ENCODE measurements at regions not wholly inside any gene's neighbourhood (a gene's known extent, or its start where the extent isn't known, plus 50 kb on each side); places are given as distances from the start of the nearest gene placed in this dataset.

GRCh38 chr2:215627771-215628170 lies 191.9 kb upstream of the FN1 start:
- no peak for DNase-seq (ENCODE audit: low read depth in 2 of 2)

- peak; percentile 41 to 88 for DNase-seq (ENCODE audit: low read depth in 2 of 2)
Measured at GRCh38 chr2:215626812-215627281, 191.0 kb upstream of the FN1 start.

GRCh38 chr2:215626063-215626462 lies 190.2 kb upstream of the FN1 start:
- DNase-seq (ENCODE audit: low read depth in 2 of 2): peak in 1 of 2 donors; percentile 24

GRCh38 chr2:215625207-215625606 lies 189.3 kb upstream of the FN1 start:
- DNase-seq (ENCODE audit: low read depth in 2 of 2): no peak

- no peak for DNase-seq (ENCODE audit: low read depth in 2 of 2)
Measured at GRCh38 chr2:215624423-215624829, 188.6 kb upstream of the FN1 start.

GRCh38 chr2:215622837-215623236 lies 187.0 kb upstream of the FN1 start:
- DNase-seq (ENCODE audit: low read depth in 2 of 2): no peak

- DNase-seq (ENCODE audit: low read depth in 2 of 2): no peak
Measured at GRCh38 chr2:215621381-215621780, 185.5 kb upstream of the FN1 start.

GRCh38 chr2:215620528-215620927 lies 184.7 kb upstream of the FN1 start:
- no peak for DNase-seq (ENCODE audit: low read depth in 2 of 2)

GRCh38 chr2:215619989-215620388 lies 184.1 kb upstream of the FN1 start:
- no peak for DNase-seq (ENCODE audit: low read depth in 2 of 2)

- DNase-seq (ENCODE audit: low read depth in 2 of 2): peak; percentile 47 to 57
Measured at GRCh38 chr2:215619022-215619958, 183.4 kb upstream of the FN1 start.

GRCh38 chr2:215618145-215618544 lies 182.3 kb upstream of the FN1 start:
- DNase-seq (ENCODE audit: low read depth in 2 of 2): no peak

- DNase-seq (ENCODE audit: low read depth in 2 of 2): no peak
Measured at GRCh38 chr2:215617060-215617824, 181.4 kb upstream of the FN1 start.

GRCh38 chr2:215615803-215616174 lies 179.9 kb upstream of the FN1 start:
- no peak for DNase-seq (ENCODE audit: low read depth in 2 of 2)

- DNase-seq (ENCODE audit: low read depth in 2 of 2): no peak
Measured at GRCh38 chr2:215615067-215615802, 179.4 kb upstream of the FN1 start.

GRCh38 chr2:215614296-215614695 lies 178.4 kb upstream of the FN1 start:
- peak in 1 of 2 donors; percentile 91 for DNase-seq (ENCODE audit: low read depth in 2 of 2)

GRCh38 chr2:215613888-215614287 lies 178.0 kb upstream of the FN1 start:
- no peak for DNase-seq (ENCODE audit: low read depth in 2 of 2)

- DNase-seq (ENCODE audit: low read depth in 2 of 2): no peak
Measured at GRCh38 chr2:215613280-215613679, 177.4 kb upstream of the FN1 start.

- peak in 1 of 2 donors; percentile 40 for DNase-seq (ENCODE audit: low read depth in 2 of 2)
Measured at GRCh38 chr2:215612786-215613185, 176.9 kb upstream of the FN1 start.

- DNase-seq (ENCODE audit: low read depth in 2 of 2): peak in 1 of 2 donors; percentile 22
Measured at GRCh38 chr2:215611609-215612386, 175.9 kb upstream of the FN1 start.

- peak in 1 of 2 donors; percentile 61 for DNase-seq (ENCODE audit: low read depth in 2 of 2)
Measured at GRCh38 chr2:215609089-215610032, 173.5 kb upstream of the FN1 start.
